ENCODE measurements at regions not wholly inside any gene's neighbourhood (a gene's known extent, or its start where the extent isn't known, plus 50 kb on each side); places are given as distances from the start of the nearest gene placed in this dataset.

- Histone ChIP-seq H3K36me3 (ENCODE audit: control insufficient read depth in 1 of 2, insufficient read depth in 2 of 2, low read length in 2 of 2) (no peaks in the 10 kb centered on the region), H3K9ac (ENCODE audit: low read length) (no peak overlapping the region), H3K4me3 (replicated peaks in 1 of 2; ENCODE audit: low read depth in 1 of 2, low read length in 2 of 2) (no peak overlapping the region), H3K9me2 (ENCODE audit: insufficient read depth) (no peaks in the 10 kb centered on the region), H4K20me1 (ENCODE audit: insufficient read depth) (no peaks in the 10 kb centered on the region), H3K4me2 (ENCODE audit: low read length) (no peak overlapping the region), H3K79me2 (ENCODE audit: insufficient read depth, low read length) (no peaks in the 10 kb centered on the region), H2AFZ (ENCODE audit: low read depth, low read length, poor library complexity, severe bottlenecking) (no peak overlapping the region), H3K4me1 (ENCODE audit: control insufficient read depth in 1 of 2, insufficient read depth in 2 of 2, low read length in 2 of 2) (peaks cover 0 to 9% of the 10 kb centered on the region in 2 experiments; a peak in 2 of 4 replicates), H3K27ac (ENCODE audit: low read depth, low read length) (no peak overlapping the region), H3K27me3 (ENCODE audit: insufficient read depth, low read length) (no peaks in the 10 kb centered on the region), H3K9me3 (ENCODE audit: control insufficient read depth in 1 of 2, insufficient read depth in 1 of 2, low read depth in 1 of 2, low read length in 2 of 2) (no peaks in the 10 kb centered on the region)
- DNase-seq (ENCODE audit: low read depth, low spot score), result no peak
- POLR2A ChIA-PET, result no interaction called here
- BruUV-seq (replicated peaks), result no TSS peak
- no peak for TF ChIP-seq CBX3 (IDR thresholded peaks at IDR 0.05; ENCODE audit: low read depth)
- no peak for TF ChIP-seq YY1 (IDR thresholded peaks at IDR 0.05; ENCODE audit: extremely low read depth, insufficient replicate concordance, low read depth, low read length)
- no peak for TF ChIP-seq SP1 (IDR thresholded peaks at IDR 0.05; ENCODE audit: low read depth)
- TF ChIP-seq EGR1 (IDR thresholded peaks at IDR 0.05; ENCODE audit: low read depth), result no peak
- TF ChIP-seq ZNF274 (IDR thresholded peaks at IDR 0.05; ENCODE audit: low read depth, low read length), result no peak
- TF ChIP-seq SIN3A (IDR thresholded peaks at IDR 0.05; ENCODE audit: low read depth), result no peak
- no peak for TF ChIP-seq POLR2A (IDR thresholded peaks at IDR 0.05; ENCODE audit: borderline replicate concordance, extremely low read depth, insufficient read depth, insufficient read length)
- TF ChIP-seq, protein P1, sequence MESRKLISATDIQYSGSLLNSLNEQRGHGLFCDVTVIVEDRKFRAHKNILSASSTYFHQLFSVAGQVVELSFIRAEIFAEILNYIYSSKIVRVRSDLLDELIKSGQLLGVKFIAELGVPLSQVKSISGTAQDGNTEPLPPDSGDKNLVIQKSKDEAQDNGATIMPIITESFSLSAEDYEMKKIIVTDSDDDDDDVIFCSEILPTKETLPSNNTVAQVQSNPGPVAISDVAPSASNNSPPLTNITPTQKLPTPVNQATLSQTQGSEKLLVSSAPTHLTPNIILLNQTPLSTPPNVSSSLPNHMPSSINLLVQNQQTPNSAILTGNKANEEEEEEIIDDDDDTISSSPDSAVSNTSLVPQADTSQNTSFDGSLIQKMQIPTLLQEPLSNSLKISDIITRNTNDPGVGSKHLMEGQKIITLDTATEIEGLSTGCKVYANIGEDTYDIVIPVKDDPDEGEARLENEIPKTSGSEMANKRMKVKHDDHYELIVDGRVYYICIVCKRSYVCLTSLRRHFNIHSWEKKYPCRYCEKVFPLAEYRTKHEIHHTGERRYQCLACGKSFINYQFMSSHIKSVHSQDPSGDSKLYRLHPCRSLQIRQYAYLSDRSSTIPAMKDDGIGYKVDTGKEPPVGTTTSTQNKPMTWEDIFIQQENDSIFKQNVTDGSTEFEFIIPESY (IDR thresholded peaks at IDR 0.05; ENCODE audit: extremely low read depth, insufficient replicate concordance, low read length), result no peak
- TF ChIP-seq POLR2AphosphoS5 (IDR thresholded peaks at IDR 0.05; ENCODE audit: low read depth, low read length), result no peak
- TF ChIP-seq TCF7L2 (IDR thresholded peaks at IDR 0.05; ENCODE audit: borderline replicate concordance, extremely low read depth, insufficient read depth, insufficient read length), result no peak
- TF ChIP-seq, protein P2, sequence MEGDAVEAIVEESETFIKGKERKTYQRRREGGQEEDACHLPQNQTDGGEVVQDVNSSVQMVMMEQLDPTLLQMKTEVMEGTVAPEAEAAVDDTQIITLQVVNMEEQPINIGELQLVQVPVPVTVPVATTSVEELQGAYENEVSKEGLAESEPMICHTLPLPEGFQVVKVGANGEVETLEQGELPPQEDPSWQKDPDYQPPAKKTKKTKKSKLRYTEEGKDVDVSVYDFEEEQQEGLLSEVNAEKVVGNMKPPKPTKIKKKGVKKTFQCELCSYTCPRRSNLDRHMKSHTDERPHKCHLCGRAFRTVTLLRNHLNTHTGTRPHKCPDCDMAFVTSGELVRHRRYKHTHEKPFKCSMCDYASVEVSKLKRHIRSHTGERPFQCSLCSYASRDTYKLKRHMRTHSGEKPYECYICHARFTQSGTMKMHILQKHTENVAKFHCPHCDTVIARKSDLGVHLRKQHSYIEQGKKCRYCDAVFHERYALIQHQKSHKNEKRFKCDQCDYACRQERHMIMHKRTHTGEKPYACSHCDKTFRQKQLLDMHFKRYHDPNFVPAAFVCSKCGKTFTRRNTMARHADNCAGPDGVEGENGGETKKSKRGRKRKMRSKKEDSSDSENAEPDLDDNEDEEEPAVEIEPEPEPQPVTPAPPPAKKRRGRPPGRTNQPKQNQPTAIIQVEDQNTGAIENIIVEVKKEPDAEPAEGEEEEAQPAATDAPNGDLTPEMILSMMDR (IDR thresholded peaks at IDR 0.05 in 2 of 3, conservative IDR thresholded peaks at IDR 0.05 in 1 of 3; ENCODE audit: borderline replicate concordance in 1 of 3, insufficient read depth in 1 of 3, low read depth in 2 of 3, low read length in 2 of 3), result no peak
- TF ChIP-seq, protein P3, sequence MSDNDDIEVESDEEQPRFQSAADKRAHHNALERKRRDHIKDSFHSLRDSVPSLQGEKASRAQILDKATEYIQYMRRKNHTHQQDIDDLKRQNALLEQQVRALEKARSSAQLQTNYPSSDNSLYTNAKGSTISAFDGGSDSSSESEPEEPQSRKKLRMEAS (IDR thresholded peaks at IDR 0.05), result no peak
- no peak for TF ChIP-seq ZFX (IDR thresholded peaks at IDR 0.05)
- RAD21 ChIA-PET (ENCODE audit: low non-redundant PET in 1 of 2, low total read pairs in 2 of 2, uncharacterized antibody in 2 of 2, unreplicated experiment in 2 of 2), result no interaction called here
- intact Hi-C loops (cut with micrococcal nuclease), result no loop called here
- CTCF ChIA-PET, result no interaction called here
- ATAC-seq, result no peak
These were observed 138.2 kb upstream of the KLF4 start for GRCh38 chr9:107627781-107628180.

All from HCT116 (cell line).